ENCODE measurements at regions not wholly inside any gene's neighbourhood (a gene's known extent, or its start where the extent isn't known, plus 50 kb on each side); places are given as distances from the start of the nearest gene placed in this dataset.

DNA sequence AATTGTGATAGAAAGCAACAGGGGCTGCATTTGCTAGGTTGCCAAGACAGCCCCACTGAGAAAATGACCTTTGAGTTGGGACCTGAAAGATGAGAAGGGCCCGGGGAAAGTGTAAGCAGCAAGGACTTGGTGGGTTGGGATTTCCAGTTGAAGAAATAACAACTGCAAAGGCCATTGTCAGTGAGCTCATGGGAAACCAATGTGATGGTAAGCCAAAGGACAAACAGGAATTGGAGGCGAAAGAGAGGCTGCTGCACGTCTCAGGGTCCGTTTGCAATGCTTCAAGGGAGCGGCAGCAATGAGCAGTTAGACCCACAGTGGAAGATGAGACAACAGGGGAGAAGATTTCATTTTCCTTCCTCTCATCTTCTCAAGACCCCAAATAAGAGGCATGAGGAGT, 51.5 kb upstream of the RGPD4 start:
- no peak for DNase-seq (ENCODE audit: low read depth)

DNA sequence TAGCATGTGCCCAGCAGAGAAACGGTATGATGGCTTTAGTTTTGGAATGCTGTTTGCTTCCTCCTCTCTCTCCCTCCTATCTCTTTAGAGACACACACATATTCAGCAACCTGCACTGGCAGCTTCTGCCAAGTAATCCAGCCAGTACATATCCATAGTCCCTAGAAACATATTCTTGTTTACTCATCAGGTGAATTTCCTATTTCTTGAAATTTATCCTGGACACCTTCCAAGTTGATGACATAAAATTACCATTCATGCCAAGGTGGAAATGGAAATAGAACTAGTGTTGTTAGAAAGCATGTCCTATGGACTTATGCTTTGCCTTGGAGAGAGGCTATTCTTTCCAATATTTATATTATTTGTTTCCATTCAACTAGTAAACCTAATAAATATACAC, 50.9 kb upstream of the RGPD4 start:
- no peak for DNase-seq (ENCODE audit: low read depth)

DNA sequence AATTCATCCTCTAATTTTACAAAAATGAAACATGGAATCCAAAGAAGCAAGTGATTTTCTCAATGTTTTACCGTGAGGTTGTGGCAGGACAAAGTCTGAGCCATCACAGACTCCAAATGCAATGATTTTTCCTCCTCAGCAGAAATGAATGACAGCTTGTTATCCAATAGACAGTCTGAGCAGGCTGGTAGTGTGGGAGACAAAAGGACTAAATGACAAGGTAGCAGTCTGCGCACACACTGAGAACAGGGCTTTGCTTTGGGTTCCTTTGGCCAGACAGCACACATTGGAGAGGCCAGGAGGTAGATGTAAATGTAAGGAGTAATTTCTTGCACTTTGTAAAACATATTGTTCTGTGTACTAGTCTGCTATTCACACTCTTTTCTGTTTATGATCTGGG, 50.3 kb upstream of the RGPD4 start:
- DNase-seq (ENCODE audit: low read depth), result no peak

Data from HS-5 (cell line).